HepG2 (cell line): ENCODE measurements at regions not wholly inside any gene's neighbourhood (a gene's known extent, or its start where the extent isn't known, plus 50 kb on each side); places are given as distances from the start of the nearest gene placed in this dataset.

Experiments
- ATAC-seq: fragments of 200-7000 bp; cut with Tn5 transposase; 3 replicates; pipeline ENCODE4 v1.9.1; 2020; ENCODE audit warnings: mild to moderate bottlenecking, moderate library complexity
- BruUV-seq: library from RNA; stranded (reverse); fragments of 400-500 nt; replicated peaks from 2 replicates; lab custom pipeline; 2021; lab: Mats Ljungman, UMichigan
- CTCF ChIA-PET: fragments of 300-600 bp; formaldehyde crosslinking; extraction: SDS; loops from one replicate; lab custom pipeline; 2021; ENCODE audit warnings: low total read pairs, inconsistent platforms, low intra/inter-chr PET ratio; lab: Yijun Ruan, JAX
- POLR2A ChIA-PET: fragments of 350-600 bp; sonication (Branson Sonifier 250); formaldehyde crosslinking; loops from one replicate; lab custom pipeline; 2020; ENCODE audit warnings: antibody characterized with exemption, inconsistent platforms; lab: Yijun Ruan, JAX
- DNase-seq: peaks from one replicate; pipeline ENCODE4 v3.0.0-alpha.2; 2015; ENCODE audit warnings: low spot score
- FAIRE-seq: peaks from 3 replicates; lab custom pipeline; 2011; peaks lifted over from hg19 to GRCh38; lab: Jason Lieb, UNC
- H2AFZ ChIP-seq: one replicate; pipeline ENCODE4 v1.6.1; 2011; ENCODE audit warnings: low read length, inconsistent platforms
- H3K27ac ChIP-seq: fragments of 300-600 bp; 3 replicates; pipeline ENCODE4 v1.8.0; 2011; ENCODE audit warnings: mixed run types, mild to moderate bottlenecking, mixed read lengths, low read length, inconsistent platforms; ENCODE audit not compliant: insufficient read depth; ENCODE audit errors: extremely low read length
- H3K27me3 ChIP-seq, 2 experiments: fragments of 200-600 bp in 1 of 2; 2 replicates in 1 of 2; 3 replicates in 1 of 2; pipeline versions ENCODE4 v1.6.0 to v1.8.0; 2011; ENCODE audit warnings: low read length in 2 of 2, mild to moderate bottlenecking in 2 of 2, moderate library complexity in 2 of 2, inconsistent platforms in 1 of 2; ENCODE audit not compliant: insufficient read depth in 2 of 2, control insufficient read depth in 1 of 2
- H3K36me3 ChIP-seq, 2 experiments: fragments of 200-600 bp in 1 of 2; replicated peaks in 1 of 2; 2 replicates in 1 of 2; 3 replicates in 1 of 2; pipeline versions ENCODE4 v1.5.1 to v1.8.0; 2011; ENCODE audit warnings: low read length in 2 of 2, inconsistent platforms in 1 of 2; ENCODE audit not compliant: insufficient read depth in 2 of 2, control insufficient read depth in 1 of 2
- H3K4me1 ChIP-seq: 2 replicates; pipeline ENCODE4 v1.5.1; 2012; ENCODE audit warnings: low read length, inconsistent platforms; ENCODE audit not compliant: insufficient read depth
- H3K4me2 ChIP-seq: 2 replicates; pipeline ENCODE4 v1.6.0; 2011; ENCODE audit warnings: low read depth, low read length, inconsistent platforms
- H3K4me3 ChIP-seq, 3 experiments: fragments of 200-600 bp in 1 of 3; sonication (generic), shearing (Covaris generic) in 1 of 3; replicated peaks in 1 of 3; 2 replicates each; pipeline ENCODE4 v1.5.1; 2011 to 2016; ENCODE audit warnings: low read length in 3 of 3, inconsistent platforms in 2 of 3, low read depth in 2 of 3, mild to moderate bottlenecking in 2 of 3, control low read depth in 1 of 3, mixed read lengths in 1 of 3; ENCODE audit not compliant: insufficient read depth in 1 of 3
- H3K79me2 ChIP-seq: one replicate; pipeline ENCODE4 v1.6.1; 2011; ENCODE audit warnings: low read length, inconsistent platforms; ENCODE audit not compliant: insufficient read depth
- H3K9ac ChIP-seq: 2 replicates; pipeline ENCODE4 v1.6.0; 2011; ENCODE audit warnings: mild to moderate bottlenecking, low read depth, low read length, inconsistent platforms; ENCODE audit not compliant: insufficient read depth
- H3K9me3 ChIP-seq: 2 replicates; pipeline ENCODE4 v1.5.1; 2012; ENCODE audit warnings: mild to moderate bottlenecking, low read length
- H4K20me1 ChIP-seq: 2 replicates; pipeline ENCODE4 v1.6.0; 2011; ENCODE audit warnings: inconsistent platforms, mild to moderate bottlenecking, low read length, moderate library complexity; ENCODE audit not compliant: insufficient read depth
- ATF7 ChIP-seq, 2 experiments: fragments of 450-650 bp in 1 of 2; sonication (generic) in 1 of 2; formaldehyde crosslinking in 1 of 2; IDR thresholded peaks; 2 replicates each; pipeline versions ENCODE4 v1.4.0 to v1.6.1; 2016 to 2020; ENCODE audit warnings: antibody characterized with exemption in 1 of 2, mild to moderate bottlenecking in 1 of 2, missing genetic modification reagents in 1 of 2
- CTCF ChIP-seq: sonication (generic); formaldehyde crosslinking; IDR thresholded peaks from 2 replicates; pipeline ENCODE4 v1.5.0; 2020; ENCODE audit warnings: mild to moderate bottlenecking, missing genetic modification reagents, moderate library complexity
- STAG1 ChIP-seq: sonication (generic); formaldehyde crosslinking; IDR thresholded peaks from 2 replicates; pipeline ENCODE4 v1.4.0; 2020; ENCODE audit warnings: missing genetic modification reagents
- ZNF563 ChIP-seq: sonication (generic); formaldehyde crosslinking; IDR thresholded peaks from 2 replicates; pipeline ENCODE4 v1.8.0; 2022; ENCODE audit warnings: mild to moderate bottlenecking, moderate library complexity, missing genetic modification reagents
- ZNF775 ChIP-seq: sonication (generic); formaldehyde crosslinking; IDR thresholded peaks from 2 replicates; pipeline ENCODE4 v1.4.0; 2020; ENCODE audit warnings: missing genetic modification reagents, mild to moderate bottlenecking, moderate library complexity, borderline replicate concordance
- WGBS: methylation state at CpG from one replicate; pipeline ENCODE4 v1.1.6; 2017; ENCODE audit warnings: low lambda C conversion rate; 5-methylcytosine and 5-hydroxymethylcytosine counted together
- in situ Hi-C: cut with HindIII; loops from 2 replicates; pipeline ENCODE4 v1.10.0; 2017; ENCODE audit warnings: low pct_unique_long_range_greater_than_20kb; ENCODE audit not compliant: extremely low pct_ligation_motif_present
- intact Hi-C: fragments of 100-400 bp; cut with micrococcal nuclease; formaldehyde crosslinking; loops from one replicate; pipeline ENCODE4 v1.10.0; 2022; ENCODE audit not compliant: unreplicated experiment

- peak; percentile 61; the same call in 2 of the 3 replicates for ATAC-seq
- H3K9ac ChIP-seq, result no peak overlapping the region
- WGBS, result 0% methylated on average over 2 of the region's 2 CpGs
- peak; percentile 1 for DNase-seq
- H3K4me3 ChIP-seq, result no peak overlapping the region
- in situ Hi-C loops, result no loop called here
- no peaks in the 10 kb centered on the region for H3K36me3 ChIP-seq
- no peaks in the 10 kb centered on the region for H3K79me2 ChIP-seq
- no peaks in the 10 kb centered on the region for H3K4me1 ChIP-seq
- no peak overlapping the region for H2AFZ ChIP-seq
- no peak overlapping the region for H3K27ac ChIP-seq
- BruUV-seq, result no TSS peak
- intact Hi-C loops, result loop anchor here (1.0 to 5.0 kb wide), 2 partner anchors 607 to 1403 kb away; partner anchors contain the start of gene EFNA5
- no peaks in the 10 kb centered on the region for H3K9me3 ChIP-seq
- CTCF ChIA-PET, result interaction anchor here (1.1 kb wide), 1 partner anchor 606 kb away, joined by 3 read pairs; no protein-coding TSS in a partner anchor
- TF ChIP-seq STAG1 (CRISPR knock-in tag) (peak; percentile 23; the same call in 1 of the 2 replicates), CTCF (CRISPR knock-in tag) (peak; percentile 32), ZNF563 (CRISPR knock-in tag) (no peak)
- H3K4me2 ChIP-seq, result no peak overlapping the region
- H4K20me1 ChIP-seq, result no peaks in the 10 kb centered on the region
- POLR2A ChIA-PET, result no interaction called here
- H3K27me3 ChIP-seq, result no peaks in the 10 kb centered on the region
- no peak for FAIRE-seq
Observed at GRCh38 chr5:106269252-106269843, 1401.4 kb downstream of the EFNA5 start.

GRCh38 chr5:106267256-106267655 is 1403.5 kb downstream of the EFNA5 start:
- in situ Hi-C loops, result no loop called here
- Histone ChIP-seq H3K9me3 (no peaks in the 10 kb centered on the region), H3K9ac (no peak overlapping the region), H3K4me2 (no peak overlapping the region), H3K79me2 (no peaks in the 10 kb centered on the region), H4K20me1 (no peaks in the 10 kb centered on the region), H3K4me3 (no peak overlapping the region), H2AFZ (no peak overlapping the region), H3K27me3 (no peaks in the 10 kb centered on the region), H3K36me3 (no peaks in the 10 kb centered on the region), H3K4me1 (no peaks in the 10 kb centered on the region), H3K27ac (no peak overlapping the region)
- ChIA-PET POLR2A (no interaction called here), CTCF (no interaction called here)
- under 1% methylated on average over 3 of the region's 3 CpGs for WGBS
- no peak for ATAC-seq
- no peak for FAIRE-seq
- TF ChIP-seq ATF7 (IDR thresholded peaks at IDR 0.05) (peak; percentile 73), ATF7 (CRISPR knock-in tag; IDR thresholded peaks at IDR 0.05) (no peak), ZNF775 (CRISPR knock-in tag) (no peak)
- TF ChIP-seq, all 625 proteins: peak for 1
- intact Hi-C loops, result loop anchor here (5.0 kb wide), 1 partner anchor 1405 kb away; the partner anchor contains the start of gene EFNA5
- no peak for DNase-seq
- BruUV-seq, result no TSS peak
